GM12873 (cell line): ENCODE measurements at regions not wholly inside any gene's neighbourhood (a gene's known extent, or its start where the extent isn't known, plus 50 kb on each side); places are given as distances from the start of the nearest gene placed in this dataset.

ENCODE experiments used
- TF ChIP-seq, protein P1 (sequence below): IDR thresholded peaks from 2 replicates; pipeline ENCODE4 v1.5.1; 2012; ENCODE audit warnings: low read depth, mild to moderate bottlenecking, moderate library complexity, low read length, control low read depth; ENCODE audit not compliant: insufficient read depth; ENCODE audit errors: missing control alignments

DNA sequence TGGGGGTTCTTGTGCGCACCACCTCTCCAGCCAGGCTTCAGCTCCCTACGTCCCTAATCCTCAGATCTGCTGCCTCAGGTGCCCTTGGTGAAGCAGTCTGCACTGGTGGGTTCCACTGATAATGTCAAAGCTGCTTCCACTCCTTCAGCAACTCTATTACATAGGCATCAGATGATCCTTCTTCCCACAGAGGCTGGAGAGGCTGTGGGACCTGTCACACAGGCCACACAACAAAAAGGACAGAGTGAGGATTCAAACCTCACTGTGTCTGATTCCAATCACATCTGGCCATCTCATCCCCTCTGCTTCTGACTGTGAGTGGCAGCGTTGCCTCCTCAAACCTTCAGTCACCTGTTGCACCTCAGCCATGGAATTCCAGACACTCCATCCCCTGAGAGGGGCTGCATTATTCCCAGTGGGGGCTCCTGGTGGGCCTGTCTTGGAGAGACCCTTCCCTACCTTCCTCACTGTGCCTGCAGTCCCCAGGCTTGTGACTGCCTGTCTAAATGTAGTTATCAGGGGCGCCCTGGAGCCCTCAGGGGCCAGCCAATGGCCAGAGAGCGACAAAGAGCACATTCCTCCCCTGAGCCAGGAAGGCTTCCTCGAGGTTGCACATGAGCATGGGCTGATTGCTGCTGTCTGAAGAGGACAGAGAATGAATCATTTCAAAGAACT lies 211.4 kb upstream of the ECI2 start:
- TF ChIP-seq, protein P1, sequence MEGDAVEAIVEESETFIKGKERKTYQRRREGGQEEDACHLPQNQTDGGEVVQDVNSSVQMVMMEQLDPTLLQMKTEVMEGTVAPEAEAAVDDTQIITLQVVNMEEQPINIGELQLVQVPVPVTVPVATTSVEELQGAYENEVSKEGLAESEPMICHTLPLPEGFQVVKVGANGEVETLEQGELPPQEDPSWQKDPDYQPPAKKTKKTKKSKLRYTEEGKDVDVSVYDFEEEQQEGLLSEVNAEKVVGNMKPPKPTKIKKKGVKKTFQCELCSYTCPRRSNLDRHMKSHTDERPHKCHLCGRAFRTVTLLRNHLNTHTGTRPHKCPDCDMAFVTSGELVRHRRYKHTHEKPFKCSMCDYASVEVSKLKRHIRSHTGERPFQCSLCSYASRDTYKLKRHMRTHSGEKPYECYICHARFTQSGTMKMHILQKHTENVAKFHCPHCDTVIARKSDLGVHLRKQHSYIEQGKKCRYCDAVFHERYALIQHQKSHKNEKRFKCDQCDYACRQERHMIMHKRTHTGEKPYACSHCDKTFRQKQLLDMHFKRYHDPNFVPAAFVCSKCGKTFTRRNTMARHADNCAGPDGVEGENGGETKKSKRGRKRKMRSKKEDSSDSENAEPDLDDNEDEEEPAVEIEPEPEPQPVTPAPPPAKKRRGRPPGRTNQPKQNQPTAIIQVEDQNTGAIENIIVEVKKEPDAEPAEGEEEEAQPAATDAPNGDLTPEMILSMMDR, result no peak

GRCh38 chr6:4345543-4345942 lies 210.2 kb upstream of the ECI2 start:
- TF ChIP-seq, protein P1, result no peak

DNA sequence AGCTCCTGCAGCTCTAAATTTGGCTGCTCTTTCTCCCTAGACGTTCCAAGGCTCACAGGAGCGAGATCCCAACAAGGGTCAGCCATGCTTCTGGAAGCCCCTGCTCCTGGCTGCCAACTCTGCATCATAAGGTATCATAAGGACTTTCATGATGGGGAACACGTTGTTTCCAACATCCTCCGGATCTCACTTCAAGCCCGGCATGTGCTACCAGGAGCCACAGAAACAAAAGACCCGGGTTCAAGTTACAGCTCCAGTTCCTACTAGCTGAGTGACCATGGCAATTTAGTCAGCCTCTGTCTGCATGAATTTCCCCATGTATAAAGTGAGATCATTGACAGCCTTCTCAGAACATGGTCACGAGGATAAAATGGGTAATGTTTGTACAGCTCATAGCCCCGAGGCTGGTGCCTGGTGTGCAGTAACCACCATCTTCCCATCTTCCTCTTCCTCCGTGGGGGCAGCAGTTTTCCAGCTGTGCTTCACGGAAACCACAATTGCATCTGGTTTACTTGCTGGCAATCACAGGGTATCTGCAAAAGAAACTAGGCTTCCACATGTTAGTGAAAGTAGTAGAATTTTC lies 209.0 kb upstream of the ECI2 start:
- TF ChIP-seq, protein P1, result no peak

GRCh38 chr6:4342407-4343137 lies 207.2 kb upstream of the ECI2 start:
- TF ChIP-seq, protein P1, result no peak

- TF ChIP-seq, protein P1, result no peak
Measured at GRCh38 chr6:4341078-4341797, 205.9 kb upstream of the ECI2 start.

GRCh38 chr6:4340544-4340943 lies 205.2 kb upstream of the ECI2 start:
- TF ChIP-seq, protein P1, result no peak

DNA sequence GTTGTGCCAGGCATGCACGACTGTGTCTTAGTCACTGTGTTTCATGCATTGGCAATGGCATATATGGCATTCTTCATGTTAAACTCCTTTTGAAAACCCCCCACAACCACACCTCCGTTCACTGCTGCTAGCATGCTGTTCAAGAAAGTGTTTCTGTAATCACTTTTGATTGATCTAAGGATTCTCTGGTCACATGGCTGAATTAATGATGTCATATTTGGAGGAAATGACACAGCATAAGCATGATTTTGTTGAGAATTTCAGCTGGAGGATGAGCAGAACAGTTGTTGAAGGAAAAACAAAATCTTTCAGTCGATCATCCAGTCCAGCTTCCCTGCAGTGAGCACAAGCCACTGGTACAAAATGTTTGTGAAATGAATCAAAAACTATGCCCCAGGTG lies 203.5 kb upstream of the ECI2 start:
- TF ChIP-seq, protein P1, result no peak
